Mammary epithelial cell (primary cell): ENCODE measurements at regions not wholly inside any gene's neighbourhood (a gene's known extent, or its start where the extent isn't known, plus 50 kb on each side); places are given as distances from the start of the nearest gene placed in this dataset.

Experiments
- CTCF ChIP-seq, 2 donors: IDR thresholded peaks in 1 of 2; conservative IDR thresholded peaks in 1 of 2; 2 replicates each; pipeline ENCODE4 v1.5.1; 2011 to 2012; ENCODE audit warnings: inconsistent platforms in 2 of 2, low read length in 2 of 2, mild to moderate bottlenecking in 2 of 2, control low read depth in 1 of 2, low read depth in 1 of 2; ENCODE audit not compliant: insufficient read depth in 1 of 2; ENCODE audit errors: extremely low read depth in 1 of 2
- EZH2 ChIP-seq: IDR thresholded peaks from 2 replicates; pipeline ENCODE4 v1.6.1; 2012; ENCODE audit warnings: low read length, inconsistent platforms, borderline replicate concordance

- TF ChIP-seq CTCF (conservative IDR thresholded peaks at IDR 0.05 in 1 of 2, IDR thresholded peaks at IDR 0.05 in 1 of 2; ENCODE audit: extremely low read depth in 1 of 2, insufficient read depth in 1 of 2, low read depth in 1 of 2, low read length in 2 of 2) (no peak), EZH2 (no peak)
Observed at GRCh38 chr3:72432246-72432645, 416.0 kb downstream of the SHQ1 start.
